Testis (tissue), 2 donors: ENCODE measurements at regions not wholly inside any gene's neighbourhood (a gene's known extent, or its start where the extent isn't known, plus 50 kb on each side); places are given as distances from the start of the nearest gene placed in this dataset.

Experiments
- POLR2A ChIP-seq: fragments of 450-650 bp; IDR thresholded peaks from one replicate; pipeline ENCODE4 v1.6.1; 2017; ENCODE audit warnings: antibody characterized with exemption, mild to moderate bottlenecking, moderate library complexity
- TF ChIP-seq, protein P1 (sequence below), 3 experiments: fragments of 450-650 bp in 2 of 3; fragments of 200-600 bp in 1 of 3; sonication (generic) in 1 of 3; IDR thresholded peaks; one replicate each; pipeline ENCODE4 v1.5.1; 2016 to 2019; ENCODE audit warnings: antibody characterized with exemption in 3 of 3, mild to moderate bottlenecking in 2 of 3, moderate library complexity in 1 of 3

DNA sequence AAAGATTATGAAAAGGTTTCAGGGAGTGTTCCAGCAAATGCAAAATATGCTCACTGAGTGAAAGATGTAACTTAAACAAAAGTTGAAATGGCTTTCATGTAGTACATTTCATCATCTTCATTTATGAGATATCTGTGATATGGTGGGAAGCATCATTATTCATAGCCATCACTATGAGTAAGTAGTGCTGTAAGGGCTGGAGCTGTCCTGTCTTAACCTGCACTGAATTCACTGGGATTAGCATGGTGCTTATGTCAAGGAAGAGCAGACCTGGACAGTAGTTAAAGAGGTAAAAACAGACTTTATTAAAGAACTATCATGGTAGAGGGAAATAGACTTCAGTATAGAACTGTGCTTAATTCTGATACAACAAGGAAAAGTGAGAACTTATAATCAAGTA, 1347.3 kb downstream of the RPA4 start:
- no peak for TF ChIP-seq POLR2A
- TF ChIP-seq, protein P1, sequence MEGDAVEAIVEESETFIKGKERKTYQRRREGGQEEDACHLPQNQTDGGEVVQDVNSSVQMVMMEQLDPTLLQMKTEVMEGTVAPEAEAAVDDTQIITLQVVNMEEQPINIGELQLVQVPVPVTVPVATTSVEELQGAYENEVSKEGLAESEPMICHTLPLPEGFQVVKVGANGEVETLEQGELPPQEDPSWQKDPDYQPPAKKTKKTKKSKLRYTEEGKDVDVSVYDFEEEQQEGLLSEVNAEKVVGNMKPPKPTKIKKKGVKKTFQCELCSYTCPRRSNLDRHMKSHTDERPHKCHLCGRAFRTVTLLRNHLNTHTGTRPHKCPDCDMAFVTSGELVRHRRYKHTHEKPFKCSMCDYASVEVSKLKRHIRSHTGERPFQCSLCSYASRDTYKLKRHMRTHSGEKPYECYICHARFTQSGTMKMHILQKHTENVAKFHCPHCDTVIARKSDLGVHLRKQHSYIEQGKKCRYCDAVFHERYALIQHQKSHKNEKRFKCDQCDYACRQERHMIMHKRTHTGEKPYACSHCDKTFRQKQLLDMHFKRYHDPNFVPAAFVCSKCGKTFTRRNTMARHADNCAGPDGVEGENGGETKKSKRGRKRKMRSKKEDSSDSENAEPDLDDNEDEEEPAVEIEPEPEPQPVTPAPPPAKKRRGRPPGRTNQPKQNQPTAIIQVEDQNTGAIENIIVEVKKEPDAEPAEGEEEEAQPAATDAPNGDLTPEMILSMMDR (IDR thresholded peaks at IDR 0.05), result no peak
